ENCODE measurements at regions not wholly inside any gene's neighbourhood (a gene's known extent, or its start where the extent isn't known, plus 50 kb on each side); places are given as distances from the start of the nearest gene placed in this dataset.

- TF ChIP-seq POLR2A (IDR thresholded peaks at IDR 0.05): no peak
- TF ChIP-seq, protein P1, sequence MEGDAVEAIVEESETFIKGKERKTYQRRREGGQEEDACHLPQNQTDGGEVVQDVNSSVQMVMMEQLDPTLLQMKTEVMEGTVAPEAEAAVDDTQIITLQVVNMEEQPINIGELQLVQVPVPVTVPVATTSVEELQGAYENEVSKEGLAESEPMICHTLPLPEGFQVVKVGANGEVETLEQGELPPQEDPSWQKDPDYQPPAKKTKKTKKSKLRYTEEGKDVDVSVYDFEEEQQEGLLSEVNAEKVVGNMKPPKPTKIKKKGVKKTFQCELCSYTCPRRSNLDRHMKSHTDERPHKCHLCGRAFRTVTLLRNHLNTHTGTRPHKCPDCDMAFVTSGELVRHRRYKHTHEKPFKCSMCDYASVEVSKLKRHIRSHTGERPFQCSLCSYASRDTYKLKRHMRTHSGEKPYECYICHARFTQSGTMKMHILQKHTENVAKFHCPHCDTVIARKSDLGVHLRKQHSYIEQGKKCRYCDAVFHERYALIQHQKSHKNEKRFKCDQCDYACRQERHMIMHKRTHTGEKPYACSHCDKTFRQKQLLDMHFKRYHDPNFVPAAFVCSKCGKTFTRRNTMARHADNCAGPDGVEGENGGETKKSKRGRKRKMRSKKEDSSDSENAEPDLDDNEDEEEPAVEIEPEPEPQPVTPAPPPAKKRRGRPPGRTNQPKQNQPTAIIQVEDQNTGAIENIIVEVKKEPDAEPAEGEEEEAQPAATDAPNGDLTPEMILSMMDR (IDR thresholded peaks at IDR 0.05): no peak
- TF ChIP-seq POLR2AphosphoS5 (IDR thresholded peaks at IDR 0.05): no peak
- no peak for TF ChIP-seq EP300 (IDR thresholded peaks at IDR 0.05)
Measured at GRCh38 chr3:30512576-30512975, 93.8 kb upstream of the TGFBR2 start.
